Activated CD8-positive, alpha-beta memory T cell treated with anti-CD3 and anti-CD28 coated beads, Interleukin-2, amount 10 ng/mL, durations not matched to agents 7 days and 5 days (primary cell): ENCODE measurements at regions not wholly inside any gene's neighbourhood (a gene's known extent, or its start where the extent isn't known, plus 50 kb on each side); places are given as distances from the start of the nearest gene placed in this dataset.

Experiments used
- ATAC-seq: fragments of 150-1000 bp; cut with Tn5 transposase; one replicate; pipeline ENCODE4 v1.10.0; 2021; ENCODE audit warnings: moderate library complexity
- CTCF ChIA-PET: fragments of 350-600 bp; sonication (Branson Sonifier 250); formaldehyde crosslinking; loops from one replicate; lab custom pipeline; 2021; ENCODE audit warnings: antibody characterized with exemption; lab: Charles Lee
- DNase-seq: peaks from one replicate; pipeline ENCODE4 v3.0.0-alpha.2; 2020
- H3K27ac Mint-ChIP-seq: one replicate; pipeline ENCODE4 v1.8.0; 2021; ENCODE audit warnings: mild to moderate bottlenecking, mixed read lengths
- H3K27me3 Mint-ChIP-seq: one replicate; pipeline ENCODE4 v1.8.0; 2021; ENCODE audit warnings: mixed read lengths
- H3K36me3 Mint-ChIP-seq: one replicate; pipeline ENCODE4 v1.8.0; 2021; ENCODE audit warnings: mild to moderate bottlenecking, mixed read lengths
- H3K4me1 Mint-ChIP-seq: one replicate; pipeline ENCODE4 v1.8.0; 2021; ENCODE audit warnings: mixed read lengths
- H3K4me3 Mint-ChIP-seq: one replicate; pipeline ENCODE4 v1.8.0; 2021; ENCODE audit warnings: mild to moderate bottlenecking, moderate library complexity, mixed read lengths
- H3K9me3 Mint-ChIP-seq: one replicate; pipeline ENCODE4 v1.8.0; 2022; ENCODE audit warnings: low read depth, mixed read lengths

DNA sequence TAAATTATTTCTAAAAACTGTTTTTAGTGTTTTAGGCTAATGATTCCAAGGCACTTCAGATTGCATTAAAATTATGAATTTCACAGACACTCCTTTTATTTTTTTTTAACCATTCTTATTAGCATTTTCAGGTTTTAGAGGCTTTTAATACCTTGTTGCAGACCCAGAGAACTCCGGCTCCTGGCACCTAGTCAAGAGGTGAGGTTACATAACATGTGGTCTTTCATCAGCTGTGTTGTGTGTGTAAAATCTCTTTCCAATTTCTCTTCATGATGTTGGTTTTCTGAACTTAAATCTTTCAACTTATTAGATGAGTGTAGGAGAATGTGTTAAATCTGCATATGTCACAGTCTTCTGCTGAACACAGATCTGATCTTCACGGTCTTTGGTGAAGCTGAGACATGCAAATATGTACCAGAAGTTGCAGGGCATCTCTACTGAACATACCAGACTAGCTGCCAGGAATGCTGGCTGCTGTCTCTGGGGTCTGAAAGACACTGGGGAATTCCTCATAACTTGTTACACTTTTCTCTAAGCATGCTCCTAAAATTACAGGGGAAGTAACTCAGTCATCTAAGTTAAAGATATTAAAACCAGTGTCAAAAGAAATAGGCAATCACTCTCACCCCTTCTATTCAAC, 1165.3 kb downstream of the EFNB2 start:
- Mint-ChIP-seq H3K4me1 (no peaks in the 10 kb centered on the region), H3K36me3 (no peaks in the 10 kb centered on the region), H3K27ac (no peak overlapping the region), H3K27me3 (no peaks in the 10 kb centered on the region), H3K9me3 (no peaks in the 10 kb centered on the region), H3K4me3 (no peak overlapping the region)
- no peak for ATAC-seq
- DNase-seq, result no peak
- CTCF ChIA-PET, result no interaction called here

DNA sequence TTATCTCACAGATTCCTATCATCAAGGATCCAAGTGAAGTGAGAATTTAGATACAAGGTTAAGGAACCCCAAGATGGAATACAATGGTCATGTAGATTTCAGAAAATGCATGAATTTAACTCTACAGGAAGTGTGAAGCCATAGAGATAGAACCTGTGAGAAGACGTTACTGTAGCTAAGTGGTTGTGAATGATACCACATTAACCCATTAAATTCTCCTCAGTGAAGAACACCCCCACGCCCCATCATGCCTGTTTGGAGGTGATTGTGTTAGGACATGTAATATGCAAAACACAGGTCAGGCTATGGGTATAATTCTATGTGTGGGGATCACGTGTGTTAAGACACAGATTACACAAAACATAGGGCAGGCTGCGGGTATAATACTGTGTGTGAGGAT, 1166.7 kb downstream of the EFNB2 start:
- no peaks in the 10 kb centered on the region for H3K4me1 Mint-ChIP-seq
- no peak for DNase-seq
- no peak overlapping the region for H3K27ac Mint-ChIP-seq
- H3K27me3 Mint-ChIP-seq, result no peaks in the 10 kb centered on the region
- H3K36me3 Mint-ChIP-seq, result no peaks in the 10 kb centered on the region
- CTCF ChIA-PET, result no interaction called here
- no peak overlapping the region for H3K4me3 Mint-ChIP-seq
- no peaks in the 10 kb centered on the region for H3K9me3 Mint-ChIP-seq
- no peak for ATAC-seq

DNA sequence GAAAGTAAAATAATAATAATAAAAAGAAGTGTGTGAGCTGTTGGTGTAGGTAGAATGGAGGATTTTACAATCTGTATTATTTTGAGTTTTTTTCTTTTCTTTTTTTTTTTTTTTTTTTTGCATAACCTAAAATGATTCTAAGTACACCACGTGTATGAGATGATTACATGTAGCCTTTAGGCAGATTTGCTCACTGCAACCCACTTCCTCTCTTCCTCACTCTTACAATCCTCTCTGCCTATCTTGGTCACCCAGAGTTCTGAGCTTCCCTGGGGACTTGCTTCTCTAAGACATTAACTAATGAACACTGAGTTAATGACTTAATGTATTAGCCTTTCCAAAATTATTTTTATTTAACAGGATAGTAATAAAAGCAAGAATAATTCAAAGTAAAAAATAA, 1169.6 kb downstream of the EFNB2 start:
- no peak for DNase-seq
- no peak overlapping the region for H3K4me3 Mint-ChIP-seq
- H3K27me3 Mint-ChIP-seq, result no peaks in the 10 kb centered on the region
- no peaks in the 10 kb centered on the region for H3K36me3 Mint-ChIP-seq
- no peak overlapping the region for H3K27ac Mint-ChIP-seq
- no peaks in the 10 kb centered on the region for H3K9me3 Mint-ChIP-seq
- no peak for ATAC-seq
- CTCF ChIA-PET, result no interaction called here
- H3K4me1 Mint-ChIP-seq, result no peaks in the 10 kb centered on the region

DNA sequence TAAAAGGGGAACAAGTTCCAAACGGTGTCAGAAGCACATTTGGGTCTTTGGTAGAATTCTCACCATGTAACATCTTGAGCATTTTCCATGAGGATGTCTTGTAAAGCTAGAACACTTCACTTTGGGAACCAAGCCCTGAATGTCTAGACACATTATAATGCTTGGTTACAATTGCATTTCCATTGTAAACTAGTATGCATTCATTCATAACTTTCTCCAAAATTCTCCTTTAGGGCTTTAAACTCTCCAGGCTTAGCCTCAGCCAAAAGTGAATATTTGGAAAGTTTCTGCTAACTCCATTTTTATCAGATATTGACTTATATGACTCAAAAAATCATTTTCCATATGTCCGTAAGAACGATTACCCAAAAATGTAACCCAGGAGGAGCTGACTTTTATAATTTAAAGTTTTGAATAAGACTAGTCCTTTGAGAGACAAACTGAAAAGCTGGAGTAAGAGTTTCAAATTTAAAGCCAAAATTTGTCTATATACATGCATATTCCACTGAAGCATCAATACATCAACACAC, 1170.4 kb downstream of the EFNB2 start:
- no peaks in the 10 kb centered on the region for H3K9me3 Mint-ChIP-seq
- DNase-seq, result no peak
- CTCF ChIA-PET, result no interaction called here
- H3K4me3 Mint-ChIP-seq, result no peak overlapping the region
- no peaks in the 10 kb centered on the region for H3K4me1 Mint-ChIP-seq
- ATAC-seq, result no peak
- H3K36me3 Mint-ChIP-seq, result no peaks in the 10 kb centered on the region
- no peaks in the 10 kb centered on the region for H3K27me3 Mint-ChIP-seq
- no peak overlapping the region for H3K27ac Mint-ChIP-seq

DNA sequence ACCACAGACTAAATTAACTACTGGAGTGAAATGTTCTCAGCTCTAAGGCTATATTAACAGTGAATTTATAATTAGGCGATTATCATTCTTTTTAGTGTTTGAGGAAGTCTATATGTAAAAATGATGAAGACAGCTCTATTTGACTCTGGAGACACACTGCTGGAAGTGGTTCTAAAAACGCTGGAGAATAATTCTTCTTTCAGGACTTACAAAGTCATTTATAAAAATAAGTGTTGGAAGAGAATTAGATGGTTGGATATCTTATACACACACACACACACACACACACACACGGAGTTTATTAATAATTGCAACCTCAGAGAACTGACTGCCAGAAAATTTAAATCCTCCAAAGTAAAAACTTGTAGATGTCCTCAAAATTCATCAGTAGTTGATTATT, 1171.3 kb downstream of the EFNB2 start:
- ATAC-seq, result no peak
- H3K4me3 Mint-ChIP-seq, result no peak overlapping the region
- H3K27me3 Mint-ChIP-seq, result no peaks in the 10 kb centered on the region
- no peaks in the 10 kb centered on the region for H3K9me3 Mint-ChIP-seq
- H3K27ac Mint-ChIP-seq, result no peak overlapping the region
- H3K4me1 Mint-ChIP-seq, result no peaks in the 10 kb centered on the region
- no peak for DNase-seq
- CTCF ChIA-PET, result no interaction called here
- no peaks in the 10 kb centered on the region for H3K36me3 Mint-ChIP-seq

GRCh38 chr13:105363261-105364190, 1171.9 kb downstream of the EFNB2 start:
- no peaks in the 10 kb centered on the region for H3K9me3 Mint-ChIP-seq
- ATAC-seq (no peak), DNase-seq (no peak)
- CTCF ChIA-PET, result no interaction called here
- no peaks in the 10 kb centered on the region for H3K4me1 Mint-ChIP-seq
- H3K4me3 Mint-ChIP-seq, result no peak overlapping the region
- no peaks in the 10 kb centered on the region for H3K36me3 Mint-ChIP-seq
- no peaks in the 10 kb centered on the region for H3K27me3 Mint-ChIP-seq
- no peak overlapping the region for H3K27ac Mint-ChIP-seq

GRCh38 chr13:105353654-105354053, 1181.8 kb downstream of the EFNB2 start:
- no peak for ATAC-seq
- no peak overlapping the region for H3K4me3 Mint-ChIP-seq
- no peak for DNase-seq
- H3K27ac Mint-ChIP-seq, result no peak overlapping the region
- no peaks in the 10 kb centered on the region for H3K36me3 Mint-ChIP-seq
- H3K27me3 Mint-ChIP-seq, result no peaks in the 10 kb centered on the region
- H3K9me3 Mint-ChIP-seq, result peaks cover under 1% of the 10 kb centered on the region
- CTCF ChIA-PET, result no interaction called here
- H3K4me1 Mint-ChIP-seq, result no peaks in the 10 kb centered on the region

DNA sequence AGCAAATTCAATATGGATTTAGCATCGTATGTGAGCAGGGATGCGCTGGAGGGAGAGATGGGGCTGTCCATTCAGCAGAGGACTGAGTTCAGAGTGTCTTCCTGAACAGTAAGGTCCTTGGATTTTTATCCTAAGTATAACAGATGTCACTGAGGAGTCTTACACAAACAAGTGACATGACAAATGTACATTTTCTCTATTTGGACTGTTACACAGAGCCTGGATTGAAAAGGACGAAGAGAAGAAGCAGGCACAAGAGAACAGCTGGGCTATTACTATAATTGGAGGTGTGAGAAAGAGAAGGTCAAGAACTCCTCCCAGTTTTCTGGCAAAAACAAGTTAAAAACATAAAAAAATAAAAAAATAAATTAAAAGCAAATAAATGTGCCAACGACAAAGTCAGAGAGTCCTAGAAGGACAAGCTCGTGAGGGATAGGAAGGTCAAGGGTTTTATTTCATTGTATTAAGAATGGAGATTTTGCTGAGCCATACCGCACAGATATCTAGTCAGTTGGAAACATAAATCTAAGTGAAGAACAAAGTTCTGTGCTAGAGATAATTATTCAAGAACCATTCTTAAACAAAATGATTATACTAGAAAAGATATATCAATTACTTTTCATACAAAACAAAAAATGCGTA, 1186.3 kb downstream of the EFNB2 start:
- DNase-seq, result no peak
- Mint-ChIP-seq H3K27ac (no peak overlapping the region), H3K4me3 (no peak overlapping the region), H3K4me1 (no peaks in the 10 kb centered on the region), H3K36me3 (no peaks in the 10 kb centered on the region), H3K9me3 (peaks cover 2% of the 10 kb centered on the region), H3K27me3 (no peaks in the 10 kb centered on the region)
- CTCF ChIA-PET, result no interaction called here
- ATAC-seq, result no peak

DNA sequence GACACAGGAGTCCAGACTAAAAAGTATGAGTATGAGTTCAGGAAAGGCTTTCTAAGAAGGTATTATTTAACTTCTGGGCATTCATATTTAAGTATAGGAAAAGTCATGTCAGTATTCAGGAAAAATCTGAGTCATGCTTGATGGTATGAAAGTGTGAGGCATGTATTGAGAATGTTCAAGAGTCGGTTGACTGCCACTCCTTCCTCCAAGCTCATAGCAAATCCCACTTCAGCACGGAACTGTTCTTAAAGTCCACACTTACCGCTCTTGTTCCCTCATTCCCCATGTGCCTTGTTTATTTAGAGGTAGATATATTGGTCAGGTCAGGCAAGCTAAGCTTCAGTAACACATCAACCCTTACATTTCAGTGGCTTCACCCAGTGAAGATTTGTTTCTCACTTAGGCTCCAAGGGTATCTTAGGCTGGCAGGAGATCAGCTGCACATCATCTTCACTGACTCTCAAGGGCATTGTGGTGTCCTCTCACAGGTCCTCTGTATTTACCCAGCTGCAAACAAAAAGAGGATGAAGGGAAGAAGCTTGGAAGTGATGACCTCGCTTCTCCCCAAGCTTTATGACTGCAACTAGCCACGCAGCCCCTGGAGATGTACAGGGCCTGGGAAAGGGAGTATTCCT, 1189.2 kb downstream of the EFNB2 start:
- no peak overlapping the region for H3K27ac Mint-ChIP-seq
- DNase-seq, result no peak
- no peaks in the 10 kb centered on the region for H3K27me3 Mint-ChIP-seq
- peaks cover 2% of the 10 kb centered on the region for H3K9me3 Mint-ChIP-seq
- no peaks in the 10 kb centered on the region for H3K36me3 Mint-ChIP-seq
- no peak for ATAC-seq
- CTCF ChIA-PET, result no interaction called here
- no peak overlapping the region for H3K4me3 Mint-ChIP-seq
- no peaks in the 10 kb centered on the region for H3K4me1 Mint-ChIP-seq

GRCh38 chr13:105345730-105346129, 1189.7 kb downstream of the EFNB2 start:
- CTCF ChIA-PET, result no interaction called here
- H3K27me3 Mint-ChIP-seq, result no peaks in the 10 kb centered on the region
- peaks cover 2% of the 10 kb centered on the region for H3K9me3 Mint-ChIP-seq
- no peak overlapping the region for H3K27ac Mint-ChIP-seq
- H3K36me3 Mint-ChIP-seq, result no peaks in the 10 kb centered on the region
- DNase-seq (no peak), ATAC-seq (no peak)
- no peak overlapping the region for H3K4me3 Mint-ChIP-seq
- no peaks in the 10 kb centered on the region for H3K4me1 Mint-ChIP-seq

- CTCF ChIA-PET, result no interaction called here
- Mint-ChIP-seq H3K27me3 (no peaks in the 10 kb centered on the region), H3K27ac (no peak overlapping the region), H3K4me3 (no peak overlapping the region), H3K9me3 (peaks cover 2% of the 10 kb centered on the region), H3K36me3 (no peaks in the 10 kb centered on the region), H3K4me1 (no peaks in the 10 kb centered on the region)
- no peak for DNase-seq
- no peak for ATAC-seq
These were observed 1190.3 kb downstream of the EFNB2 start for GRCh38 chr13:105345131-105345530.

DNA sequence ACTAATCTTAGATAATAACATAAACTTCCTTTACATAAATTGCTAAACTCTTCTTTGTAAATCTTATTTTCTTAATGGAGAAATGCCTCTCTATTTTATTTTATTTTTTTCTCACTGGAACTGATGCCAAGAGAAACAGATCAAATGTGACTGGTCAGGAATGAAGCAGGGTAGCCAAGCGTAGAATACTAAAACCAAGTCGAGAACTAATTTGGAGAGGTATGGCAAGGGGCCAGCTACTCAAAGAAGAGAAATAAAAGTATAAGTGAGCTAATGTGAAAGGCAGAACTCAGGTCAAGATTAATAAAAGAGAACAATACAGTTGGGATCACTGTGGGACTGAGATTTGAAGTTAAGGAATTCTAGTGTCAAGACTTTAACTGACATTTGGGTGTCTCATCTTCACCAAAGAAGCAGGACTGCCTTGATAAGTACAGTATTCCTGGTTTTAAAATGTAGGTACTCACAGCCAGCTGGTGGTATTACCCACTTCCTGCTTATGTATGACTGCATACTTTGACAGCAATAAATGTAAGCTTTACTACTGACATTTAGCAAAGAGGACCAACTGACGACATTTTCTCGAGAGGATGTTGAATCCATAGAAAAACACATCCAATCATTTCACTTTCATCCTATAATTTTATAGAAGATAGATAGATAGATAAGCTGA, 1192.2 kb downstream of the EFNB2 start:
- no peak overlapping the region for H3K27ac Mint-ChIP-seq
- no peak overlapping the region for H3K4me3 Mint-ChIP-seq
- no peaks in the 10 kb centered on the region for H3K4me1 Mint-ChIP-seq
- CTCF ChIA-PET, result no interaction called here
- H3K27me3 Mint-ChIP-seq, result no peaks in the 10 kb centered on the region
- no peaks in the 10 kb centered on the region for H3K9me3 Mint-ChIP-seq
- no peaks in the 10 kb centered on the region for H3K36me3 Mint-ChIP-seq
- ATAC-seq (no peak), DNase-seq (no peak)

GRCh38 chr13:105342281-105342820, 1193.1 kb downstream of the EFNB2 start:
- no peaks in the 10 kb centered on the region for H3K4me1 Mint-ChIP-seq
- H3K4me3 Mint-ChIP-seq, result no peak overlapping the region
- H3K9me3 Mint-ChIP-seq, result no peaks in the 10 kb centered on the region

More at GRCh38 chr13:105342281-105342820, 1193.1 kb downstream of the EFNB2 start:
- no peak for ATAC-seq
- DNase-seq, result no peak
- Mint-ChIP-seq H3K27ac (no peak overlapping the region), H3K27me3 (no peaks in the 10 kb centered on the region), H3K36me3 (no peaks in the 10 kb centered on the region)
- CTCF ChIA-PET, result no interaction called here
